GM12891 (cell line): ENCODE measurements at regions not wholly inside any gene's neighbourhood (a gene's known extent, or its start where the extent isn't known, plus 50 kb on each side); places are given as distances from the start of the nearest gene placed in this dataset.

Experiments
- DNase-seq: peaks from one replicate; pipeline ENCODE4 v3.0.0; 2011; ENCODE audit warnings: low spot score; ENCODE audit not compliant: insufficient read length
- FAIRE-seq: peaks from 2 replicates; lab custom pipeline; 2011; peaks lifted over from hg19 to GRCh38; lab: Jason Lieb, UNC
- PAX5 ChIP-seq: IDR thresholded peaks from 2 replicates; pipeline ENCODE4 v1.6.1; 2011; ENCODE audit warnings: low read length, moderate library complexity, mild to moderate bottlenecking; ENCODE audit not compliant: insufficient read depth, severe bottlenecking
- POLR2A ChIP-seq: IDR thresholded peaks from 2 replicates; pipeline ENCODE4 v1.6.1; 2011; ENCODE audit warnings: low read depth, low read length, control low read depth
- POLR2AphosphoS5 ChIP-seq: IDR thresholded peaks from 2 replicates; pipeline ENCODE4 v1.6.1; 2011; ENCODE audit warnings: low read depth, low read length, control low read depth
- POU2F2 ChIP-seq: IDR thresholded peaks from 2 replicates; pipeline ENCODE4 v1.6.1; 2011; ENCODE audit warnings: low read depth, mild to moderate bottlenecking, control low read depth, low read length, moderate library complexity
- SPI1 ChIP-seq: IDR thresholded peaks from 2 replicates; pipeline ENCODE4 v1.6.1; 2011; ENCODE audit warnings: low read depth, low read length, control low read depth
- TAF1 ChIP-seq: IDR thresholded peaks from 2 replicates; pipeline ENCODE4 v1.6.1; 2011; ENCODE audit warnings: low read depth, low read length, control low read depth

- FAIRE-seq (no peak), DNase-seq (no peak)
- TF ChIP-seq PAX5 (no peak), POLR2AphosphoS5 (no peak), POLR2A (no peak), SPI1 (no peak), TAF1 (no peak), POU2F2 (no peak)
Observed at GRCh38 chr11:82610671-82611070, 123.0 kb downstream of the FAM181B start.

DNA sequence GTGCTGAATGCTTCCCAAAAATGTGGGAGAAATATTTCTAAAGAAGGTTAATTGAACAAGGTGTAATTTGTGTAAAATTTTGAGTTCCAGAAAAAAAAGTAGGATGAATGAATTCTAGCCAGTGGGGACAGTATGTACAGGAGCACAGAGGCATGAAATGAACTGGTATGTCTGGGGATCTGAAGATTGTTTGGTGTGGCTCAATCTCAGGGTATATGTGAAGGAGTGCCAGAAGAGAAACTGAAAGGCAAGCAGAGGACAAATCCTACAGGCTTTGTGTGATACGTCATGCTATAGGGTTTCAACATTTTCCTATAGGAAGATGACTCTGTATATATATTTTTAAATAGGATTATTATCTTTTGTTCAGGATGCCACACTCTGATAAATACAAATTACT lies 126.9 kb downstream of the FAM181B start:
- FAIRE-seq (no peak), DNase-seq (no peak)
- TF ChIP-seq SPI1 (no peak), POU2F2 (no peak), TAF1 (no peak), POLR2A (no peak)

GRCh38 chr11:82601711-82602110 lies 132.0 kb downstream of the FAM181B start:
- DNase-seq, result no peak
- no peak for FAIRE-seq
- TF ChIP-seq POLR2A (no peak), TAF1 (no peak), SPI1 (no peak), PAX5 (no peak), POLR2AphosphoS5 (no peak), POU2F2 (no peak)

DNA sequence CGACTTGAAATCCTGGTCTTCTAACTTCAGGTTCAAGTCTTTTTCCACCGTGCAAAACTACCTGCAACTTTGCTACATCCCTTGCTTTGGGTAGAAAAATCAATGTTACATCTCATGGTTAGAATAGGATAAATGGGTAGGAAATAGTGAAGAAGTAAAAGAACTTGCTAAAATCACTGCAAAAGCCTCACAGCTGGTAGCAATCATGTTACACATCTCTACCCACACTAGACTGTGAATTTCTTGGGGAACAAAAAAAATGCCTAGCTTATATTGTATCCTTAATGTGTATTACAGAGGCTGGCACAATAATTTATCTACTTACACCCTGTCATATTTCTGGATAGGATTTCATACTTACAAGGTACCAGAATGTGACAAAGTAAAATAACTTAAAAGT lies 133.8 kb downstream of the FAM181B start:
- FAIRE-seq, result no peak

GRCh38 chr11:82586581-82586980 lies 147.1 kb downstream of the FAM181B start:
- DNase-seq, result no peak
- no peak for TF ChIP-seq TAF1
- TF ChIP-seq PAX5, result no peak
- no peak for TF ChIP-seq POLR2AphosphoS5
- TF ChIP-seq POU2F2, result no peak
- TF ChIP-seq SPI1, result no peak
- no peak for TF ChIP-seq POLR2A
- FAIRE-seq, result no peak

More for the DNA sequence above, 133.8 kb downstream of the FAM181B start:
- TF ChIP-seq TAF1, result no peak
- no peak for TF ChIP-seq POU2F2
- no peak for TF ChIP-seq POLR2AphosphoS5
- no peak for TF ChIP-seq SPI1
- no peak for TF ChIP-seq POLR2A
- no peak for TF ChIP-seq PAX5
- DNase-seq, result no peak

GRCh38 chr11:82577246-82577645 lies 156.4 kb downstream of the FAM181B start:
- TF ChIP-seq PAX5 (no peak), TAF1 (no peak), SPI1 (no peak), POLR2A (no peak), POU2F2 (no peak), POLR2AphosphoS5 (no peak)
- no peak for DNase-seq
- no peak for FAIRE-seq

GRCh38 chr11:82560836-82561235 lies 172.8 kb downstream of the FAM181B start:
- TF ChIP-seq POU2F2 (no peak), PAX5 (no peak), POLR2A (no peak), TAF1 (no peak), SPI1 (no peak), POLR2AphosphoS5 (no peak)
- FAIRE-seq, result no peak
- DNase-seq, result no peak

DNA sequence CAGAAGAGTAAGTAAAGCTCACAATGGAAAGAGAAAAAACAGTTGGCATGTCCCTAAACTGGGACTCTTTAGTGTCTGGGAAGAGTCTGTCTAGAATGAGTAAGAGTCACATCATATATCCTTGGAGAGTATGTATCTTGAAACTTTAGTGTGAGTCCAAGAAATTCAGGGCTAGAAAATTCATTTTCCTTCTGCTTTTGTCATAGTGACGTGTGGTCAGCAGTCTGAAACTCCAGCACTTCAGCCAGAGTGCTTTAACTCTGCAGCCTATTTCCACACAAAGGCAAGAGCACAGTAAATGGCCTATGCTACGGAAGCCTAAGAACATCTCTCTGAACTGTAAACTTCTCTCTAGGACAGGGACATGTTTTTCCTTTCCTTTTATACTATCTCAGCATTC lies 174.1 kb downstream of the FAM181B start:
- FAIRE-seq (no peak), DNase-seq (no peak)
- TF ChIP-seq POLR2A (no peak), TAF1 (no peak), SPI1 (no peak), POU2F2 (no peak), POLR2AphosphoS5 (no peak), PAX5 (no peak)

DNA sequence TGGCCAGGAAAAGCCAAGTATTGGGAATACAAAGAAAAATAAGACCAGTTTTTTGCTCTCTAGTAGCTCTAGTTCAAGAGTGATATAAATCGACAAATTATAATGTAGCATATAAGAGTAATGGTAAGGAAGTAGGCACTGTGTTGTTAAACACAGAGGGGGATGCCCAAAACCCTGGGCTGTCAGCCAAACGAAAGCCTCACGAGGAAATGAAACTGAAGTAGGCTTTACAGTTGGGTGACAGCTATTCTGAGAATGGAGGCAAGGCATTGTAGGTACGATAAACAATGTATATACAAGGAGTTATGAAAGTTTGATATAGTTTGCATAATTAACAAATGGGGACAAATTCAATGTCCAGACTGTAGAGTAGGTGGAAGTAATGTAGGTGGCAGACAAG lies 176.4 kb downstream of the FAM181B start:
- peak; percentile 10 for DNase-seq
- FAIRE-seq, result peak; percentile 81
- TF ChIP-seq PAX5 (no peak), TAF1 (no peak), POLR2AphosphoS5 (no peak), SPI1 (peak; percentile 89)

DNA sequence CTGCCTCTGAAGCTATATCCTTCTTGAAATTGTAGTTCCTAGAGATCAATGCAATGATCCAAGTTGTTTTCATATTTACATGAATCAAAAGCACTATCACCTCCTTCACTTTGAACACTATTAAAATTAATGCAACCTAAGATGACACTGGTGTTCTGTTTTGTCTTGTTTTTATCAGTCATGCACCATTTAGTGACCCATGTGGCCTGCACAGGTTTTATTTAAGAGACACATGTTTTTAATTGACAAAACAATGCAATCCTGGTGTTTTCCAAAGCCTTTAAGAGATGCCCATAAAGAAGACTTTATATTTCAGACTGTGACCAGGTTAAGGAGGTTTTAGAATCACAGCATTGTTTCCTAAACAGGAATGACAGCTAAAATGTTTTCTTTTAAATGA lies 177.5 kb downstream of the FAM181B start:
- DNase-seq, result no peak
- no peak for TF ChIP-seq POU2F2
- no peak for TF ChIP-seq POLR2AphosphoS5
- TF ChIP-seq TAF1, result no peak
- no peak for TF ChIP-seq PAX5
- TF ChIP-seq SPI1, result no peak
- TF ChIP-seq POLR2A, result no peak
- FAIRE-seq, result no peak
